AG09319 (cell line): ENCODE measurements at regions not wholly inside any gene's neighbourhood (a gene's known extent, or its start where the extent isn't known, plus 50 kb on each side); places are given as distances from the start of the nearest gene placed in this dataset.

Experiments used
- DNase-seq: peaks from one replicate; pipeline ENCODE4 v3.0.0-alpha.2; 2010; ENCODE audit warnings: low read depth; ENCODE audit errors: extremely low read depth
- CTCF ChIP-seq: IDR thresholded peaks from 2 replicates; pipeline ENCODE4 v1.5.1; 2011; ENCODE audit warnings: low read depth, mild to moderate bottlenecking, inconsistent platforms, low read length, moderate library complexity

- no peak for TF ChIP-seq CTCF
- no peak for DNase-seq
These were observed 134.2 kb upstream of the CARD18 start for GRCh38 chr11:105273660-105274280.

- no peak for TF ChIP-seq CTCF
- DNase-seq, result no peak
These were observed 130.3 kb upstream of the CARD18 start for GRCh38 chr11:105269862-105270261.

GRCh38 chr11:105268404-105269062, 129.0 kb upstream of the CARD18 start:
- no peak for TF ChIP-seq CTCF
- DNase-seq, result no peak

- DNase-seq, result no peak
- TF ChIP-seq CTCF, result no peak
These were observed 126.3 kb upstream of the CARD18 start for GRCh38 chr11:105265845-105266244.

GRCh38 chr11:105260976-105261375, 121.4 kb upstream of the CARD18 start:
- DNase-seq, result no peak
- no peak for TF ChIP-seq CTCF

- DNase-seq, result no peak
- no peak for TF ChIP-seq CTCF
These were observed 106.3 kb upstream of the CARD18 start for GRCh38 chr11:105245781-105246315.

GRCh38 chr11:105244160-105244825, 104.7 kb upstream of the CARD18 start:
- TF ChIP-seq CTCF, result no peak
- DNase-seq, result peak; percentile 86
